ENCODE measurements at regions not wholly inside any gene's neighbourhood (a gene's known extent, or its start where the extent isn't known, plus 50 kb on each side); places are given as distances from the start of the nearest gene placed in this dataset.

DNA sequence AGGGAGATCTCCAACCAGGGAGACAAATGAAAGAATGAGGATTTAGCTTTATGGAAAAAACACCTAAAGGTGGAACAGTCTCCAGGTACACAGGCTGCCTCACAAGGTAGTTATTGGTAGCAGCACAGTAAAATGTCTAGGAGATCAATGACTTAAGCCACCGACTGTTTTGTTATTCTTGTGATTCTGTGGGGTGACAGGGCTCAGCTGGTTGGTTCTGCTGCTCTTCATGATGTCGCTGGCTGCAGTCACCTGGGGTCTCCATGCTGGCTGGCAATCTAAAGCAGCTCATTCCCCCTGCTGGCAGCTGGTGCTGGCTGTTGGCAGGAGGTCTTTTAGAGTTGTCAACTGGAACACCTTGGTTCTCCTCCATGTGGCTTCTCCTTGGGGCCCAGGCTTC is 69.2 kb downstream of the FOXL1 start:
- TF ChIP-seq PRDM1 (tag by site-specific recombination; IDR thresholded peaks at IDR 0.05) (no peak), ZNF350 (tag by site-specific recombination; IDR thresholded peaks at IDR 0.05) (no peak), MYNN (tag by site-specific recombination; IDR thresholded peaks at IDR 0.05; ENCODE audit: borderline replicate concordance) (no peak)
